NCI-H2227 (cell line): ENCODE measurements at regions not wholly inside any gene's neighbourhood (a gene's known extent, or its start where the extent isn't known, plus 50 kb on each side); places are given as distances from the start of the nearest gene placed in this dataset.
"Not testable (repeated sequence)": the region's sequence is repeated elsewhere in the genome, so short reads cannot be mapped to it uniquely, and the experiment has no call there.

Experiments used
- DNase-seq: peaks from one replicate; lab custom pipeline; 2025; ENCODE audit not compliant: unreplicated experiment; lab: John Stamatoyannopoulos, UW

- no peak for DNase-seq
Measured at GRCh38 chr11:39810358-39810757, 1649.1 kb downstream of the LRRC4C start.

DNA sequence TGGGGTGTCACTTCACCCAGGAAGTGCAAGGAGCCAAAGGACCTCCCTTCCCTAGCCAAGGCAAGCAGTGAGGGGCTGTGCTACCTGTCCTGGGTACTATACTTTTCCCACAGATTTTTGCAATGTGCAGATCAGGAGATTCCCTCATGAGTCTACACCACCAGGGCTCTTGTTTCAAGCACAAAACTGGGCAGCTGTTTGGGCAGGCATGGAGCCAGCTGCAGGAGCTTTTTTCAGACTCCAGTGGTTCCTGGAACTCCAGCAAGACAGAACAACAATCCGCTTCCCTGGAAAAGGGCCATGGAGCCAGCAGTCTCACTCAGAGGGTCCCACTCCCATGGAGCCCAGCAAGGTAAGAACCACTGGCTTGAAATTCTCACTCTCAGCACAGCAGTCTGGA, 1649.6 kb downstream of the LRRC4C start:
- DNase-seq = no peak

- no peak for DNase-seq
Measured at GRCh38 chr11:39807904-39808303, 1651.5 kb downstream of the LRRC4C start.

GRCh38 chr11:39806652-39807051, 1652.8 kb downstream of the LRRC4C start:
- no peak for DNase-seq

- DNase-seq = no peak
Measured at GRCh38 chr11:39804271-39804670, 1655.2 kb downstream of the LRRC4C start.

DNA sequence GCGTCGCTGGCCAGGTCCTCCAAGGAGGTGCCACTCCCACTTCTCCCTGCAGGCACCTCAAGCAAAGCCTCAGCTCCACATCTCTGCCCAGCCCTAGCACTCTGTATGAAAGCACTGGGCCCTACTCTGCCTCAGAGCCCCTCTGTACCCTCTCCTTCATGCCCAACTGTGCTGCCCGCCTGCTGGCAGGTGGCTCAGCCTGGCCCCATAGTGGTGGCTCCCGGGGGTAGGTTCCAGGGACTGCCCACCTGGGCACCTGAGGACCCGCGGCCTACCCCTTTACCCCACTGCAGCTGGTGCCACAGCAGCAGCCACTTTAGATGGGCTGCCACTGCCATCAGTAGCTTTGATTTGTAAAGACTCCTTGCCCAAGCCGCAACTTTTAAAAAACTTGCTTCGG, 1672.8 kb downstream of the LRRC4C start:
- no peak for DNase-seq

- DNase-seq = no peak
Measured at GRCh38 chr11:39786281-39786680, 1673.2 kb downstream of the LRRC4C start.

DNA sequence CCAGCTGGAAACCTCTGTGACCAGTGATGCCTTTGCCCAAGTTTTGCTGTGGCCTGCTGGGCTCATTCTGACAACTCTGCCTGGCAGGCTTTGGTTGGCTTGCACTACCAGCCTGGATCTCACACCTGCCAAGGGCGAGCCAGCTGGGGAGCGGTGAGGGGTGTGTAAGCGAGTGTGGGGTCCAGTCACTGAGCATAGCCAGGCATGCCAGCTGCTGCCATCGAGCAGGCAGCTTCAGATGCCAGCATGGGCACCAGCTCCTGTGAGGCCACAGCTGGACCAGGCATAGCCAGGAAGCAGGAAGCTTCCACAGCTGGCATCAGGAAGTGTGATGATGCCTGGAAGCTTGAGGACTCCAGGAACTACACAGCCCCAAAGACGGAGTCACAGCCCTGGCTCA, 1674.6 kb downstream of the LRRC4C start:
- no peak for DNase-seq

GRCh38 chr11:39780131-39780530, 1679.3 kb downstream of the LRRC4C start:
- no peak for DNase-seq

- no peak for DNase-seq
Measured at GRCh38 chr11:39777035-39777434, 1682.4 kb downstream of the LRRC4C start.

GRCh38 chr11:39772525-39773137, 1686.8 kb downstream of the LRRC4C start:
- DNase-seq = no peak

DNA sequence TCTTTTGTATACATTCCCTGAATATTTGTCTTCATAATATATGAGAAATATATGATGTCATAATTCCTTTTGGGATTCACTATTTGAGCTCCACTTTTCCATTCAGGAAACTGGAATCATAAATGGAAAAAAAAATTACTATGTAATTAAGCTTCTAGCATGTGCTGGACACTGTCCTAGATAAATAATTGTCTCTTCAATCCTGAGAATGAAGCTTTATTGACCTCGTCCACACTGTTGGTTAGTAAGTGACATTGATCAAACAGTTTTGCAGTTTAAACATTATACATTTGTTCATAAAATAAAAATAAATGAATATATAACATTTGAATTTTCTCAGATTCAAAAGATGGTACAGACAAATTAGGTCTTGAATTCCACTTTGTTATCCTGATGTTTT, 1691.2 kb downstream of the LRRC4C start:
- no peak for DNase-seq

DNA sequence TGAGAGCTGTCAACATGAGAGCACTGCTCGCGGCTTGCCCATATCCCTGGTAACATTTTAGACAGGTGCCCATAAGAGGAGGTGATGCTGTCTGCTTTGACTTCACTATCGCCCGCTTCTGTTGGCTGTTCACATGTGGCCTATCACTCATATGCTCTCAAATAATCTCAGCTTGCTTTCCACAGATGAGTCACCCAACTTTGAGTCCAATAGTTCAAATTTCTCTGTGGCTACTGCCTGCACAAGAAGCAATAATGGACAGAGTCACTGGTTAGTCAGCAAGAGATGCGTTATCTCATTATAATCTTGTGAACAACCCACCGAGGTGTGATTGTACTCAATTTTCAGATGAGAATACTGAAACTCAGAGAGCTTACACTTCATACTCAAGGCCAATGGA, 1714.1 kb downstream of the LRRC4C start:
- no peak for DNase-seq

DNA sequence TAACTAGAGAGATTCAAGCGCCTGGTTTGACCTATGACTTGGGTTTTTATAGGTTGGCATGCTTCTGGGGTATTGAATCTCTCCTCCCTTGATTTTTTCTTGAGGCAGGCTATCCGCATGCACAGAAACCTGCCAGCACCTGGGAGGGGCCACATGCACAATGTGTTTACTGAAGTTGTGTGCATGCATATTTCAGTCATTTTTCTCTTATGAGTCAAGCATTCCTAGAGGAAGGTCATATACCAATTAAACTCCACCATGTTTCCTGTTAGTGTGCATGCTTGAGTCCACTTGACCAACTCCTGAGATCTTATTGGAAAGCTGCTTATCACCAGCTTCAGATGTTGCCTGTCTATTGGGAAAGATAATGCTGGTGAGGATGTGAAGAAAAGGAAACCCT, 1718.4 kb downstream of the LRRC4C start:
- DNase-seq = no peak

DNA sequence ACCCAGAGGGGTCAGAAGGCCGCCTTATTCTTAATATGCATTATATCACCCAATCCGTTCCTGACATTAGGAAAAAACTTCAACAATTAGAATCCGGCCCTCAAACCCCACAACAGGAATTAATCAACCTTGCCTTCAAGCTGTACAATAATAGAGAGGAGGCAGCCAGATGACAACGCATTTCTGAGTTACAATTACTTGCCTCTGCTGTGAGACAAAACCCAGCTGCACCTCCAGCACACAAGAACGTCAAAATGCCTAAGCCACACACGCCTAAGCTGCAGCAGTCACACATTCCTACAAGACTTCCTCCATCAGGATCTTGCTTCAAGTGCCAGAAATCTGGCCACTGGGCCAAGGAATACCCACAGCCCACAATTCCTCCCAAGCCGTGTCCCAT, 1723.1 kb downstream of the LRRC4C start:
- not testable (repeated sequence) for DNase-seq

DNA sequence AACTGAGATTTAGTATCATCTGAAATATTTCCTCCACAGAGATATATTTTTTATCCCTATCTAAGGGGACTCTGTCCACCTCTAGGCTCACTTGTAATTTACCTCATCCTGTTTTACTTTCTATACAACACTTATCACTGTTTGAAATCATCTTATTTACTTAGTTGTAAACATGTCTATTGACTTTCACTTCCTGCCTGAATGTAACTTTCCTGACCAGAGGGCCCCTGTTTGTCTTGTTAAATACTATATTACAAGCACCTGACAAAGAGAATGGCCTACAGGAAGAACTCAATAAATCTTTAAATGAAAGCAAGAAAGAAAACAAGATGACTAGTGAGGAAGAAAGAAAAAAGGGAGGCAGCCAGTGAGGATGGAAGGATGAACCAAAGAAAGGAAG, 1727.5 kb downstream of the LRRC4C start:
- DNase-seq = no peak

DNA sequence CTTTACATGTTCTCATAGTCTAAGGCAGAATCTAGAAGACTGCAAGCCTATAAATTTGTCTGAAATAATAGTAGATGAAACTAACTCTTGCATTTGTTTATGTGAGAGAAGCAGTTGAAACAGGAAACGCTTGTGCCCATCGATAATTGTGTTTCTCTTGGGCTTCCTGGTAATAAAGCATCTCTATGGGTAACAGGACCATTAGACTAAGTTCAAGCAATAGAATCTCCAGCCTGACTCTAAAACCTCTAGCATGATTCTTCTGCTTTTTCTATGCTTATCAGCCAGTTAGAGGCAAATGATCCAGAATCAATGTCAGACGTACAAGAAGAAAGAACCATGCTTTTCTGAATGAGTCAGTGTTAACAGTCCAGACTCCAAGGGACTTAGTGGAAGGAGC, 1734.4 kb downstream of the LRRC4C start:
- no peak for DNase-seq

GRCh38 chr11:39724404-39724803, 1735.0 kb downstream of the LRRC4C start:
- no peak for DNase-seq

- no peak for DNase-seq
Measured at GRCh38 chr11:39712581-39712980, 1746.9 kb downstream of the LRRC4C start.

GRCh38 chr11:39690856-39691255, 1768.6 kb downstream of the LRRC4C start:
- DNase-seq = no peak

DNA sequence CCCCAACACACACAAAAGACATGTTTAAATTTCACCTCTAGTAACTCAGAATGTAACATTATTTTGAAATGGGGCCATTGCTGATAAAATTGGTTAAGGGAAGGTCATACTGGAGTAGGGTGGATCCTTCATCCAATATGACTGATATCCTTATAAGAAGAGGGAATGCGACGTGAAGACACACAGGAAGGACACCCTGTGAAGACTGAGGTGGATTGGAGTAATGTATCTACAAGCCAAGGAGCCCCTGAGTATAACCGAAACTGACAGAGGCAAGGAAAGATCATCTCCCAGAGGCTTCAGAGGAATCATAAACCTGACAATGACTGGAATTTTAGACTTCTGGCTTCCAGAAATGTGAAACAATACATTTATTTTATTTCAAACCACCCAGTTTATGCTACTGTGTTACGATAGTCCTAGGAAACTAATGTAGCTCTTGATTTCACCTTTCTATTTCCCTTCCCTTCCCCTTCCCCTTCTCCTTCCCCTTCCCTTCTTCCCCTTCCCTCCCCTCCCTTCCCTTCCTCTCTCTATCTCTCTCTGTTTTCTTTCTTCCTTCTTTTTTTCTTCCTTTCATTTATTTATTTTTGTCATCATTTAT, 1775.4 kb downstream of the LRRC4C start:
- DNase-seq = no peak

DNA sequence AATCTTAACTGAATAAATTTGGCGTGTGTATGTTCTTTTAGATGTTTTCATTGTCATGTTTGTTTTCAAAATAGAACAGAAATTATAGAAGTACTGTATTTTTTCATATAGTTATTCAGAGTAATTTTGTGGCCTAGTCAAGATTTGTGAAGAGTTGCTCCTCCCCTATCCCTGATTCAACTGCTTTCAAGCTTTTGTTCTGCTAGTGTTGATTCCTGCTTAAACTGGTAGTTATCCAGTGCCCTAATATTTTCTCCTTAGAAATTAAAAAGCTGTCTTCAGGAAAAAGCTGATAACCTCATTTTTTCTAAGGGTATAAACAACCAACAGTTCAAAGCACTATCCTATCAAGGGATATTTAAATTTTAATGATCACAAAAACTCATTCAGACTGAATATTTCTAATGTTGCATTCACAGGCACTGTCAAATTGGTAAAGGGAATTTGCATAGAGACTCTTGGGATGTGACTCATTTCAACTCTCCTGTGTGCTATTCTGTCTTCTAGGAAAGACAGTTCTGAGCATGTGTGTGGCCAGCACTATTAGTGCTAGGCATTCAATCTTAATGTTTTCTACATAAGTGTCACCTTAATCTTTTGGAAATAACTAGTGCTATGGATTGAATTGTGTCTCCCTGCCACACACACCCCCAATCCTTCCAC, 1776.0 kb downstream of the LRRC4C start:
- no peak for DNase-seq

- no peak for DNase-seq
Measured at GRCh38 chr11:39681428-39681827, 1778.0 kb downstream of the LRRC4C start.
